ENCODE measurements at regions not wholly inside any gene's neighbourhood (a gene's known extent, or its start where the extent isn't known, plus 50 kb on each side); places are given as distances from the start of the nearest gene placed in this dataset.
A peak's percentile ranks its signal among the peaks of the same experiment; 100 is the strongest.

DNA sequence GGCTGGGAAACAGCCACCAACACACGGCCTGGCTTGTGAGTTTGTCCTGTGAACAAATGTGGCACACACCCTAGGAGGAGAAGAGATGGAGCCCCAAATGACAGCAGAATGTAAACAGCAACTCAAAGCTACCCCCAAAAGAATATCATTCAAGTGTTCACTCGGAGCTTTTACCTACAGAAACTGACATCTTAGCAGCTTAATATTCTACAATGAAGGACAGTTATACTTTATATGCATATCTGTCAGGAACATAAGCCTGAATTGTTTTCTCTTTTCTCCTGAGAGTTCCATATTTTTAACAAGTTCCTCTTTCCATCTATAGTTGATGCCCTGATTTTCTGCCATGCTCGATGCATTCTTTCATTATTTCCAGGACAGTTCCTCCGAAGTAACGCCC, 566.0 kb upstream of the MAP3K7 start:
- TF ChIP-seq, protein P1, sequence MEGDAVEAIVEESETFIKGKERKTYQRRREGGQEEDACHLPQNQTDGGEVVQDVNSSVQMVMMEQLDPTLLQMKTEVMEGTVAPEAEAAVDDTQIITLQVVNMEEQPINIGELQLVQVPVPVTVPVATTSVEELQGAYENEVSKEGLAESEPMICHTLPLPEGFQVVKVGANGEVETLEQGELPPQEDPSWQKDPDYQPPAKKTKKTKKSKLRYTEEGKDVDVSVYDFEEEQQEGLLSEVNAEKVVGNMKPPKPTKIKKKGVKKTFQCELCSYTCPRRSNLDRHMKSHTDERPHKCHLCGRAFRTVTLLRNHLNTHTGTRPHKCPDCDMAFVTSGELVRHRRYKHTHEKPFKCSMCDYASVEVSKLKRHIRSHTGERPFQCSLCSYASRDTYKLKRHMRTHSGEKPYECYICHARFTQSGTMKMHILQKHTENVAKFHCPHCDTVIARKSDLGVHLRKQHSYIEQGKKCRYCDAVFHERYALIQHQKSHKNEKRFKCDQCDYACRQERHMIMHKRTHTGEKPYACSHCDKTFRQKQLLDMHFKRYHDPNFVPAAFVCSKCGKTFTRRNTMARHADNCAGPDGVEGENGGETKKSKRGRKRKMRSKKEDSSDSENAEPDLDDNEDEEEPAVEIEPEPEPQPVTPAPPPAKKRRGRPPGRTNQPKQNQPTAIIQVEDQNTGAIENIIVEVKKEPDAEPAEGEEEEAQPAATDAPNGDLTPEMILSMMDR (IDR thresholded peaks at IDR 0.05) = no peak
- no peak for ATAC-seq (ENCODE audit: low FRiP score)
- no peak for DNase-seq (ENCODE audit: low spot score)

DNA sequence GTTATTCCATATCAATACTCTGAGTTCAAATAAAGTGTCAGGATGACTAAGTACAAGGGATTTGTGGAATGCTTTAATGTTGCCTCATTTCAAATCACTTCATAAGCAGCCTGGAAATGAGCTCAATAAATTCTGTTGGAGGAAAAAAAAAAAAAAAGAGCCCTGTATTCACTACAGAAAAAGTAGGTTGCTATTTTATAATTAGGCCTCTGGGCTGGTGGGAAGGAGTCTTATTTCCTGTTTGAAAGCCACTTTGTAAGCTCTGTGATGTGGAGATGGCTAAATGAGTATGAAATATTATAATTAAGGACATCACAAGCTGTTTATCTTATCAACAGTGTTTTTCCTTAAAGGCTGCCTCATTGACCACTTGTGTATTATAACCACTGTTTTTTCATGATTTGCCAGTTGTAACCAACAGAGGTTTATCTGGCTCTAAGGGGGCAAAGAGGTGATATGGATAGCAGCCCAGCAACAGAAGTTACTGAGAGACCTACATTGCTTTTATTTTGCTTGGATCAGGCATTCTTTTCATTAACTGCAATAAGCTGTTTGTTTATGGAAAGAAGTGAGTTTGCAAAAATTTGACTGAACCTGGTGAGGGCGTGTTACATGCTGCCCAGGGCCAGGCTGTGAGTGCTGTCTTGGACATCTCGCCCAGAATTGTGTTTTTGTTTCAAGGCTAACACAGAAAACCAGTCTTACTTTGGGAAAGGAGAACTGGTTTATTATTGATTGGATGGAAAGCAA, 563.3 kb upstream of the MAP3K7 start:
- no peak for DNase-seq (ENCODE audit: low spot score)
- TF ChIP-seq, protein P1 (IDR thresholded peaks at IDR 0.05) = no peak
- peak; percentile 69 for ATAC-seq (ENCODE audit: low FRiP score)

DNA sequence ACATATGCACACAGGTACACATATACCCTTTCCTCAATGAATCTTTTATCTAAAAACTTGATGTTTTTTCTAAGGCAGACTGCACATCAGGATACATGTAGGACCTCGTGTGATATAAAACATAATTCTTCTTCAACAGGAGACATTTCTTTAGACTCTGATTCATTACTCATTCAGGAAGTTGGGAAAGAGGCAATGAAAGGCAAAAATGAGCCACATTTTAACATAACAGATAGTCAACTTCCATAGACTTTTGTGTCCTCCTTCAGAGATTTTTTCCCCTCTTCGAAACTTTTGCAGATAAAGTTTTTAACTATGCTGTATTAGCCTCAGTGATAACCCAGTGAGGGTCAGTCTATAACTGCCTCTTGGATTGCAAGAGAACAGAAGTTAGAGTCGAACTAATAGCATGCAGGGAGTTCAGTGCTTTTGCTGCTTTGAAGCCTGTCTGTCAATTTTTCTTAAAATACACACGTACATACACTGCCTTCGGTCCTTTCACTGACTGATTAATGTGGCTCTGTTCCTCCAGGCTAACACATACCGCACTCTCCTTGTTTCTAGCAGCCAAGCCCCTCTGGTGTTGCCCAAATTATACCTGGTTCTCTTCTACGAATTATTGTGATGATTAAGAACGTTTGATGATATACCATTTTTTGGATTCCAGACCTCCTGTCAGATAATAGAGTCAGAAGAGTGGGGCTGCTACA, 562.5 kb upstream of the MAP3K7 start:
- TF ChIP-seq, protein P1 (IDR thresholded peaks at IDR 0.05) = no peak
- DNase-seq (ENCODE audit: low spot score) (no peak), ATAC-seq (ENCODE audit: low FRiP score) (peak; percentile 55)

DNA sequence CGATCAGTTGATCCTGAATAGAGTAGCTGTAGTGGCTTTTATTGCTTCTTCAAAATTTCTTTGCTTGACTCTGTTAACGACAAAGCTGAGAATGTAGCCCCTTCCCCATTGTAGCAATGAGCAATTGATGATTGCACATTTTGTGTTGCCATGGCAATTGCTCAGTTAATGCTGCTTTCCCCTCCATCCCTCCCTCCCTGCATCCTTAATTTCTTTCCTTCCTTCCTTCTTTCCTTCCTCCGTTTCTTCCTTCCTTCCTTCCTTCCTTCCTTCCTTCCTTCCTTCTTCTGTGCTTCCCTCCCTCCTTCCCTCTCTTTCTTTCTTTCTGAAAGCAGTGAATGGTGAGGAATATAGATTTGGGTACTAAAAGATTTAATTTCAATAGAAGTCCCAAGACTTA, 557.3 kb upstream of the MAP3K7 start:
- no peak for DNase-seq (ENCODE audit: low spot score)
- TF ChIP-seq, protein P1 (IDR thresholded peaks at IDR 0.05) = no peak
- ATAC-seq (ENCODE audit: low FRiP score) = no peak

DNA sequence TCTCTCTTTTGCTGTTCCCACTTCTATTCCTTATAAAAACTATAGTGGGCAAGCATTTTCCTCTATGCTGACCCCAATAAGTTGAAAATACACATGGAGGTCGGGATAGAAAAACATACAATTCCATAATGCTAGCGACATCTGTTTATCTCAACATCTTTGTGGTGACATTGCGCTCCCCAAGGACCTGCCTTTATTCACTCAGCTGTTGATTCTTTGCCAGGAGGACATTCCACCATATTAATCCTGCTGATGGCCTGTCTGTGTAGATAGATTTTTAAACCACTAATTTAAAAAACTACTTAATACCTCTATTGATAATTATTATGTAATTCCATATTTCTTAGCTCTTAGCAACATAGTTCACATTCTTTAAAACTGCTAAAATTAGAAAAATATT, 555.3 kb upstream of the MAP3K7 start:
- ATAC-seq (ENCODE audit: low FRiP score) (no peak), DNase-seq (ENCODE audit: low spot score) (no peak)
- TF ChIP-seq, protein P1 (IDR thresholded peaks at IDR 0.05) = no peak

DNA sequence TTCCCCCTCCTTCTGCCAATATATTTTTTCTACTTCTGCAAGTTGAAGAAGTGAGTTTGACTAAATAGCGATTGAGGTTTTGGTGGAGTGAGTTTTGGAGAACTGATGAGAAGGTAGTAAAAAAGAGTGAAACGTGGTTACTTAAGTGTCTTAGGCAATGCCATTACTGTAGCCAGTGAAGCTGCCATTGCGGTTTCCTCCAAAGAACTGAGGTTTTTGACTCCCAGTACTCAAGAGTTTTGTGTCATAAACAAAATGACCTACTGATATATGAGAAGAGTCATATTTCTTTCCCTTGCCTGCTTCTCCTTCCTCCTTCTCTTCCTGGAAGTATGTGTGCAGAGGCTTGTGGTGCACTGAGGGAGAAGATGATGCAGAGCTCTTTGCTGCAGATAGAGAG, 554.5 kb upstream of the MAP3K7 start:
- ATAC-seq (ENCODE audit: low FRiP score) (no peak), DNase-seq (ENCODE audit: low spot score) (no peak)
- TF ChIP-seq, protein P1 (IDR thresholded peaks at IDR 0.05) = no peak

DNA sequence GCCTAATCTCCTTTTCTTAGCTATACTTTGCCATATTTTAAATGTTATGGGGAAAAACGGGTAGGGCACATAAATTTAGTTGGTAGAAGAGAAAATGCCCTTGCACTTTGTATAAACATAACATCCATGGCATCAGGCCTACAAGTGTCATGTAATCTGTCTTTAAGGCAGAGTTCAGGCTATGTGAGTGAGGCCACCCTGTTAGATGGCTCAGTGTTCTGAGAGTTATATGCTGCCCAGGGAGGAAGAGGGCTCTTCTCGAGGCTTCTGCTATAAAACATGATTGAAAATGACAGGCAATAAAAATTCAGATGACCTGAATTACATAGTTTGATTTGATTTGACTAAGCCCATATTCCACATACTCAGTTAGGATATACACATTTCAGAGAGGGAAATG, 553.6 kb upstream of the MAP3K7 start:
- DNase-seq (ENCODE audit: low spot score) (no peak), ATAC-seq (ENCODE audit: low FRiP score) (no peak)
- TF ChIP-seq, protein P1 (IDR thresholded peaks at IDR 0.05) = no peak
